RWPE2 (cell line): ENCODE measurements at regions not wholly inside any gene's neighbourhood (a gene's known extent, or its start where the extent isn't known, plus 50 kb on each side); places are given as distances from the start of the nearest gene placed in this dataset.

Experiments used
- ATAC-seq: fragments of 200-7000 bp; cut with Tn5 transposase; 3 replicates; pipeline ENCODE4 v1.9.1; 2021; ENCODE audit warnings: low read depth
- DNase-seq: peaks from one replicate; pipeline ENCODE4 v3.0.0-alpha.2; 2020; ENCODE audit warnings: low spot score
- H3K27ac ChIP-seq: fragments of 450-650 bp; 2 replicates; pipeline ENCODE4 v1.5.1; 2017; ENCODE audit warnings: mild to moderate bottlenecking; ENCODE audit not compliant: poor library complexity, severe bottlenecking
- H3K27me3 ChIP-seq: fragments of 250-450 bp; sonication (Bioruptor Pico); 2 replicates; pipeline ENCODE4 v1.5.1; 2021; ENCODE audit warnings: mild to moderate bottlenecking, moderate library complexity; ENCODE audit not compliant: insufficient read depth, poor library complexity, severe bottlenecking
- H3K36me3 ChIP-seq: fragments of 250-450 bp; sonication (Bioruptor Pico); 2 replicates; pipeline ENCODE4 v1.5.1; 2020; ENCODE audit warnings: low read depth, mild to moderate bottlenecking, moderate library complexity
- H3K4me1 ChIP-seq: fragments of 250-450 bp; sonication (Bioruptor Pico); 2 replicates; pipeline ENCODE4 v1.5.1; 2021; ENCODE audit warnings: mild to moderate bottlenecking, moderate library complexity; ENCODE audit not compliant: insufficient read depth, poor library complexity, severe bottlenecking
- H3K4me3 ChIP-seq: fragments of 250-450 bp; sonication (Bioruptor Pico); 2 replicates; pipeline ENCODE4 v1.5.1; 2021; ENCODE audit warnings: mild to moderate bottlenecking, moderate library complexity; ENCODE audit not compliant: severe bottlenecking
- H3K9me3 ChIP-seq: fragments of 250-450 bp; sonication (Bioruptor Pico); 2 replicates; pipeline ENCODE4 v1.5.1; 2021; ENCODE audit warnings: mild to moderate bottlenecking, moderate library complexity; ENCODE audit not compliant: severe bottlenecking
- TF ChIP-seq, protein P1 (sequence below): fragments of 450-650 bp; IDR thresholded peaks from one replicate; pipeline ENCODE4 v1.5.1; 2017; ENCODE audit warnings: mild to moderate bottlenecking, moderate library complexity; ENCODE audit not compliant: poor library complexity, severe bottlenecking

DNA sequence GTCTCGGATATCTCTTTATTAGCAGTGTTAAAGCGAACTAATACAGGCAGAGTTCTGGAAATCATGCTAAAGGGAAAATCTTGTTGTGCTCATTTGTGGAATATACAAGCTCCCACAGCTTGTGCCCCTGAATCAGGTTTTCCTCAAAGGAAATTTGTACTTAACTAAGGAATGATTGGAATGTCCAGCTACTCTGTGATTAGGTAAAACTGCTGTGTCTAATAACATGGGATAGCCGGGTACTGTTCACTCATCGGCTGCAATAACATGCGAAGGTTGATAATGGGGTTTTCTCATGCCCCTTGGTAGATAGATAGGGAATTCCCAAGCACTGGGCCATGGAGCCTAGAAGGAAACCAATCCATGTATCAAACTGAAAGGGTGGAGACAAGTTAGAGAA is 306.7 kb downstream of the NR2F1-AS1 start:
- DNase-seq (no peak), ATAC-seq (peak; percentile 75)
- no peaks in the 10 kb centered on the region for H3K36me3 ChIP-seq
- H3K27ac ChIP-seq, result peak overlapping the region; percentile 59
- H3K9me3 ChIP-seq, result no peaks in the 10 kb centered on the region
- TF ChIP-seq, protein P1, sequence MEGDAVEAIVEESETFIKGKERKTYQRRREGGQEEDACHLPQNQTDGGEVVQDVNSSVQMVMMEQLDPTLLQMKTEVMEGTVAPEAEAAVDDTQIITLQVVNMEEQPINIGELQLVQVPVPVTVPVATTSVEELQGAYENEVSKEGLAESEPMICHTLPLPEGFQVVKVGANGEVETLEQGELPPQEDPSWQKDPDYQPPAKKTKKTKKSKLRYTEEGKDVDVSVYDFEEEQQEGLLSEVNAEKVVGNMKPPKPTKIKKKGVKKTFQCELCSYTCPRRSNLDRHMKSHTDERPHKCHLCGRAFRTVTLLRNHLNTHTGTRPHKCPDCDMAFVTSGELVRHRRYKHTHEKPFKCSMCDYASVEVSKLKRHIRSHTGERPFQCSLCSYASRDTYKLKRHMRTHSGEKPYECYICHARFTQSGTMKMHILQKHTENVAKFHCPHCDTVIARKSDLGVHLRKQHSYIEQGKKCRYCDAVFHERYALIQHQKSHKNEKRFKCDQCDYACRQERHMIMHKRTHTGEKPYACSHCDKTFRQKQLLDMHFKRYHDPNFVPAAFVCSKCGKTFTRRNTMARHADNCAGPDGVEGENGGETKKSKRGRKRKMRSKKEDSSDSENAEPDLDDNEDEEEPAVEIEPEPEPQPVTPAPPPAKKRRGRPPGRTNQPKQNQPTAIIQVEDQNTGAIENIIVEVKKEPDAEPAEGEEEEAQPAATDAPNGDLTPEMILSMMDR, result no peak
- peaks cover 34% of the 10 kb centered on the region for H3K4me1 ChIP-seq
- H3K4me3 ChIP-seq, result no peak overlapping the region
- no peaks in the 10 kb centered on the region for H3K27me3 ChIP-seq

DNA sequence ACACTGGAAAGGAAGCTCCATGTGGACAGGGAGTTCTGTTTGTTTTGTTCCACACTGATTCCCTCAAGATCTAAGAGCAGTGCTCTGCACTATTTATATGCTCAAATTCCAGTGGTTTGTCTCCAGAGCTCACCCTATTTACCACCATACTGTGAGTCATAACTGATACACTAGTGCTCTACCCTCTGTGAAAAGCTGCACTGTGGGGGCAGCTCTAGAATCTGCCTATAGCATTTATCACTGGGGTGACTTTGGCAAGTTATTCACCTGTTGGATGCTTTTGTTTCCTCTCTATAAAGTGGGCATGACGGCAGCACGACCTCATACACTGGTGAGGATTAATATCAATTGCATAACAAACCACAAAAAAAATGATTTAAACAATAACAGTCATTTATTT is 307.8 kb downstream of the NR2F1-AS1 start:
- DNase-seq (no peak), ATAC-seq (peak; percentile 90)
- no peak overlapping the region for H3K4me3 ChIP-seq
- H3K27ac ChIP-seq, result peak overlapping the region; percentile 59
- peaks cover 23% of the 10 kb centered on the region for H3K4me1 ChIP-seq
- H3K36me3 ChIP-seq, result no peaks in the 10 kb centered on the region
- TF ChIP-seq, protein P1, result no peak
- H3K9me3 ChIP-seq, result no peaks in the 10 kb centered on the region
- H3K27me3 ChIP-seq, result no peaks in the 10 kb centered on the region

DNA sequence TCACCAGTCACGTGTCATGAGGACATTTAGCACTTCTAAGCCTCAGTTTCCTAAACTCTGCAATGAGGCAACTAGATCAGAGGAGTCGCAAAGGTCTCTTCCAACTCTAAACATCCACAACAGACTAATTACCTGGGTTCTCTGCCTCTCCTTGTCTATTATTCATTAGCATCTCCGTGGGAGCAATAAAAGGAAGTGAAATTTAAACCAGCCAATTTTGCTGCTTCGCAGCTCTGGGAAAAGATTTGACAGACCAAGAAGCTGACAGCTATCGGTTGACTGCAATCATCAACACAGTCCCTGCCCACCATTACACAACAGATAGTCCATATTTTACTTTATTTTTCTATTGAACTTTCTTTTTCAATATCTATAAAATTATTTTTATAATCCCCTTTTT is 308.9 kb downstream of the NR2F1-AS1 start:
- no peak for DNase-seq

DNA sequence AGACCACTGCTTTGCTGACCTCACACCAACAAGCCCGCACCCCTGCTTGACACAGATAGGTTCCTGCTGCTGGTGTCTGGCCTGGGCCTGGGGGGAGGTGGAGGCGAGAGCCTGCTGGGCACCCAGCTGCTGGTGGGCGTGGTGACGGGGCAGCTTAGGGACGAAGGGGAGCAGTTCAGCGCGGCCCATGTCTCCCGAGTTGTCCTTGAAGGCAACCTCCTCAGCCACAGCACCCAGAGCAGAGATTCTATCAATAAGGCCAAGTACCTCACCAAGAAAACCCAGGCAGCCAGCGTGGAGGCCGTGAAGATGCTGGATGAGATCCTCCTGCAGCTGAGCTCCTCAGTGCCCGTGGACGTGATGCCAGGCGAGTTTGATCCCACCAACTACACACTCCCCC is 313.3 kb downstream of the NR2F1-AS1 start:
- H3K4me1 ChIP-seq, result peaks cover 2% of the 10 kb centered on the region
- H3K4me3 ChIP-seq, result no peak overlapping the region
- peak; percentile 67 for DNase-seq
- no peak overlapping the region for H3K27ac ChIP-seq
- TF ChIP-seq, protein P1, result no peak
- H3K36me3 ChIP-seq, result no peaks in the 10 kb centered on the region
- no peak for ATAC-seq
- no peaks in the 10 kb centered on the region for H3K9me3 ChIP-seq
- no peaks in the 10 kb centered on the region for H3K27me3 ChIP-seq

More for the DNA sequence above, 308.9 kb downstream of the NR2F1-AS1 start:
- Histone ChIP-seq H3K27me3 (no peaks in the 10 kb centered on the region), H3K36me3 (no peaks in the 10 kb centered on the region), H3K27ac (no peak overlapping the region), H3K4me1 (peaks cover 21% of the 10 kb centered on the region), H3K4me3 (no peak overlapping the region), H3K9me3 (no peaks in the 10 kb centered on the region)
- TF ChIP-seq, protein P1, result no peak
- ATAC-seq, result no peak

DNA sequence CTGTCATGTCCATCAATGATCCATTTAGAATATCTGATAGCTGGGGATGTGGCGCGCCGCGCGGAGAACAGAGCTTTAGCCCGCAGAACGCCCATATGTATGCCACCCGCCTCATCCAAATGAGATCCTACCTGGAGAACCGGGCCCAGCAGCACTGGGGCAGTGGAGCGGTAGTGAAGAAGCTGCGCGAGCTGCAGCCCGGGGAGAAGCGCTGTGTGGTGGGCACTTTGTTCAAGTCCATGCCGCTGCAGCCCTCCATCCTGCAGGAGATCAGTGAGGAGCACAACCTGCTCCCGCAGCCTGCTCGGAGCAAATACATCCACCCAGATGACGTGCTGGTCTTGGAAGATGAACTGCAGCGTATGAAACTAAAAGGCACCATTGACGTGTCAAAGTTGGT is 313.7 kb downstream of the NR2F1-AS1 start:
- Histone ChIP-seq H3K4me1 (no peaks in the 10 kb centered on the region), H3K36me3 (no peaks in the 10 kb centered on the region), H3K4me3 (no peak overlapping the region), H3K27me3 (no peaks in the 10 kb centered on the region), H3K27ac (no peak overlapping the region), H3K9me3 (no peaks in the 10 kb centered on the region)
- TF ChIP-seq, protein P1, result no peak
- ATAC-seq (no peak), DNase-seq (no peak)
